ENCODE measurements at regions not wholly inside any gene's neighbourhood (a gene's known extent, or its start where the extent isn't known, plus 50 kb on each side); places are given as distances from the start of the nearest gene placed in this dataset.

DNA sequence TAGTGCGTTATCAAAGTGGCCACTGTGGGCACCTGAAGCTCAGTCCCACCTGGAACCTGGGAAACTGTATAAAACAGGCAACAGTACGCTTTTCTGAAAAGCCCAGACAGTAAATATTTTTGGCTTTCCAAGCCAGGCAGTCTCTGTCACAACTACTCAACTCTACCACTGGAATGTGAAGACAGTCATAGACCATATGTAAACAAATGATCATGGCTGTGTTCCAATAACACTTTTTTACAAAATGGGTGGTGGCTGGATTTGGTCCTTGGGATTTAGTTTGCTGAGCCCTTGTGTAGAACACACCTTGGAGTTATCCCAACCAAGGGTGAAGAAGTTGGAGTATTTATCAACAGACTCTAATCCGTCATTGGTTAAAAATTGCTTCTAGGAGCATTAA is 259.9 kb downstream of the SKIDA1 start:
- DNase-seq (ENCODE audit: insufficient read length, low spot score, missing footprints), result no peak

DNA sequence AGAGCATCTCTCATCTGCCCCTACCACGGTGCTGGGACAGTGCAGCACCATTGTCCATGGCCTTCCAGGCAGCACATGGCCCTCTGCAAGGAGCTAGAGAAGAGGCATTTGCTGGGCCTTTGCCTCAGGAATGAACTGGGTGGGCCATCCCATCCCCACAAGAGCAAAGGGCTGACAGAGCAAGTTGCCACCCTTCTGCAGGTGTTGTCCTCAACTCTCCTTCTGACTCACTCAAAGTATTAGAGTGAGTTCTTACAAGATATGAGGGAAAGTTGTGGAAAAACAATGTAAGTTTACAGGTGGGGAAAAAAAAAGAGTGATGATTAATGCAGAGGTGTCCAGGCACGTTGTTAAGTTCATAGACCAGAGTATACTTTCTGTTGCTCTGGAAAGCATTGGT is 261.2 kb downstream of the SKIDA1 start:
- H3K27ac ChIP-seq (ENCODE audit: low read depth, low read length), result no peak overlapping the region
- peaks cover 4% of the 10 kb centered on the region for H3K27me3 ChIP-seq (ENCODE audit: insufficient read depth, low read length)
- no peak overlapping the region for H2AFZ ChIP-seq (ENCODE audit: low read length)
- H3K36me3 ChIP-seq (ENCODE audit: insufficient read depth, low read length), result no peaks in the 10 kb centered on the region
- TF ChIP-seq, protein P1, sequence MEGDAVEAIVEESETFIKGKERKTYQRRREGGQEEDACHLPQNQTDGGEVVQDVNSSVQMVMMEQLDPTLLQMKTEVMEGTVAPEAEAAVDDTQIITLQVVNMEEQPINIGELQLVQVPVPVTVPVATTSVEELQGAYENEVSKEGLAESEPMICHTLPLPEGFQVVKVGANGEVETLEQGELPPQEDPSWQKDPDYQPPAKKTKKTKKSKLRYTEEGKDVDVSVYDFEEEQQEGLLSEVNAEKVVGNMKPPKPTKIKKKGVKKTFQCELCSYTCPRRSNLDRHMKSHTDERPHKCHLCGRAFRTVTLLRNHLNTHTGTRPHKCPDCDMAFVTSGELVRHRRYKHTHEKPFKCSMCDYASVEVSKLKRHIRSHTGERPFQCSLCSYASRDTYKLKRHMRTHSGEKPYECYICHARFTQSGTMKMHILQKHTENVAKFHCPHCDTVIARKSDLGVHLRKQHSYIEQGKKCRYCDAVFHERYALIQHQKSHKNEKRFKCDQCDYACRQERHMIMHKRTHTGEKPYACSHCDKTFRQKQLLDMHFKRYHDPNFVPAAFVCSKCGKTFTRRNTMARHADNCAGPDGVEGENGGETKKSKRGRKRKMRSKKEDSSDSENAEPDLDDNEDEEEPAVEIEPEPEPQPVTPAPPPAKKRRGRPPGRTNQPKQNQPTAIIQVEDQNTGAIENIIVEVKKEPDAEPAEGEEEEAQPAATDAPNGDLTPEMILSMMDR (IDR thresholded peaks at IDR 0.05; ENCODE audit: extremely low read depth, low read depth, low read length), result no peak
- no peaks in the 10 kb centered on the region for H3K79me2 ChIP-seq (ENCODE audit: insufficient read depth, low read length)
- H3K9me3 ChIP-seq (ENCODE audit: low read depth, low read length), result no peaks in the 10 kb centered on the region
- H4K20me1 ChIP-seq (ENCODE audit: insufficient read depth, low read length), result no peaks in the 10 kb centered on the region
- no peak overlapping the region for H3K4me3 ChIP-seq (ENCODE audit: insufficient read depth, low read length)
- DNase-seq (ENCODE audit: insufficient read length, low spot score, missing footprints), result no peak
- no peak overlapping the region for H3K4me2 ChIP-seq (ENCODE audit: insufficient read depth, low read length)
- H3K4me1 ChIP-seq (ENCODE audit: insufficient read depth, low read length), result no peaks in the 10 kb centered on the region

More for the DNA sequence above, 259.9 kb downstream of the SKIDA1 start:
- Histone ChIP-seq H3K4me2 (ENCODE audit: insufficient read depth, low read length) (no peak overlapping the region), H4K20me1 (ENCODE audit: insufficient read depth, low read length) (no peaks in the 10 kb centered on the region), H3K4me3 (ENCODE audit: insufficient read depth, low read length) (no peak overlapping the region), H2AFZ (ENCODE audit: low read length) (no peak overlapping the region), H3K4me1 (ENCODE audit: insufficient read depth, low read length) (no peaks in the 10 kb centered on the region), H3K27ac (ENCODE audit: low read depth, low read length) (no peak overlapping the region), H3K36me3 (ENCODE audit: insufficient read depth, low read length) (no peaks in the 10 kb centered on the region), H3K27me3 (ENCODE audit: insufficient read depth, low read length) (peaks cover 4% of the 10 kb centered on the region), H3K79me2 (ENCODE audit: insufficient read depth, low read length) (no peaks in the 10 kb centered on the region), H3K9me3 (ENCODE audit: low read depth, low read length) (no peaks in the 10 kb centered on the region)
- TF ChIP-seq, protein P1 (IDR thresholded peaks at IDR 0.05; ENCODE audit: extremely low read depth, low read depth, low read length), result no peak

DNA sequence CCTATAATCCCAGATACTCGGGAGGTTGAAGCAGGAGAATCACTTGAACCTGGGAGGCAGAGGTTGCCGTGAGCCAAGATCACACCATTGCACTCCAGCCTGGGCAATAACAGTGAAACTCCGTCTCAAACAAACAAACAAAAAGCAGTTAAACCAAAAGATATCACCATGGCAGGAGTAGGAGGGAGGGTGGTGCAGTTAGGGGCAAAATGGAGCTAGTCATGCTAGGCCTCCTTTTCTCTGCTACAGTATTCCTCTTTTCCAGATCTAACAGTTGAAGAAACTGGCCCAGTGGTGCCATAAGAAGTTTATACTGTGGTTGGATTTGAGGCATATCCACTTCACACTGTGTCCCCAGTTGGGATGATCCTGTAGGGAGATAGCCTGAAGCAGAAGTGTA is 261.6 kb downstream of the SKIDA1 start:
- Histone ChIP-seq H3K79me2 (ENCODE audit: insufficient read depth, low read length) (no peaks in the 10 kb centered on the region), H3K4me2 (ENCODE audit: insufficient read depth, low read length) (no peak overlapping the region), H3K9me3 (ENCODE audit: low read depth, low read length) (no peaks in the 10 kb centered on the region), H3K36me3 (ENCODE audit: insufficient read depth, low read length) (no peaks in the 10 kb centered on the region), H3K4me3 (ENCODE audit: insufficient read depth, low read length) (no peak overlapping the region), H3K4me1 (ENCODE audit: insufficient read depth, low read length) (no peaks in the 10 kb centered on the region), H2AFZ (ENCODE audit: low read length) (no peak overlapping the region), H3K27me3 (ENCODE audit: insufficient read depth, low read length) (peaks cover 4% of the 10 kb centered on the region), H3K27ac (ENCODE audit: low read depth, low read length) (no peak overlapping the region), H4K20me1 (ENCODE audit: insufficient read depth, low read length) (no peaks in the 10 kb centered on the region)
- DNase-seq (ENCODE audit: insufficient read length, low spot score, missing footprints), result no peak
- TF ChIP-seq, protein P1 (IDR thresholded peaks at IDR 0.05; ENCODE audit: extremely low read depth, low read depth, low read length), result no peak

DNA sequence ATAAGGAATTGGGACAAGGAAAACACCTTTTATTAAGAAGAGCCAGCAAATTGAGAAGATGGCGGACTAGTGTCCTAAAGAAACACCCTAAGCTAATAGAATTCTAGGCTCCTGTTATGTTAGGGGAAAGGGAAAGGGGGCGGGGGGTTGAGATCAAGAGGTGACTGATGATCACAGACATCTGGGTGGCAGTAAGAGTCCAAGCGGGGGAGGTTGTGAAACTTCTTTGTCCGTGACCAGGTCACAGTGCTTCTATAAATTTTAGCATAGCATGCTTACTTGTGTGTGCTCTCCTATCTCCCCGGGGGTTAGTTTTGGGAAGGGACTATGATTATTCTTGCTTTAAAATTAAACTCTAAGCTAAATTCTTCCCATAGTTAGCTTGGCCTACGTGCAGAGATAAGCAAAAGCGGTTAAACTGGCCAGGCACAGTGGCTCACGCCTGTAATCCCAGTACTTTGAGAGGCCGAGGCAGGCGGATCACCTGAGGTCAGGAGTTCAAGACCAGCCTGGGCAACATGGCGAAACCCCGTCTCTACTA is 262.1 kb downstream of the SKIDA1 start:
- Histone ChIP-seq H3K4me1 (ENCODE audit: insufficient read depth, low read length) (no peaks in the 10 kb centered on the region), H3K4me3 (ENCODE audit: insufficient read depth, low read length) (no peak overlapping the region), H3K36me3 (ENCODE audit: insufficient read depth, low read length) (no peaks in the 10 kb centered on the region), H3K4me2 (ENCODE audit: insufficient read depth, low read length) (no peak overlapping the region), H3K79me2 (ENCODE audit: insufficient read depth, low read length) (no peaks in the 10 kb centered on the region), H4K20me1 (ENCODE audit: insufficient read depth, low read length) (no peaks in the 10 kb centered on the region), H3K27me3 (ENCODE audit: insufficient read depth, low read length) (peaks cover 4% of the 10 kb centered on the region), H2AFZ (ENCODE audit: low read length) (no peak overlapping the region), H3K27ac (ENCODE audit: low read depth, low read length) (no peak overlapping the region), H3K9me3 (ENCODE audit: low read depth, low read length) (no peaks in the 10 kb centered on the region)
- TF ChIP-seq, protein P1 (IDR thresholded peaks at IDR 0.05; ENCODE audit: extremely low read depth, low read depth, low read length), result no peak
- no peak for DNase-seq (ENCODE audit: insufficient read length, low spot score, missing footprints)
